Cardiac muscle cell (in vitro differentiated cells and primary cell): ENCODE measurements at regions not wholly inside any gene's neighbourhood (a gene's known extent, or its start where the extent isn't known, plus 50 kb on each side); places are given as distances from the start of the nearest gene placed in this dataset.
A peak's percentile ranks its signal among the peaks of the same experiment; 100 is the strongest.

Experiments used
- DNase-seq, 2 donors: peaks; one replicate each; pipeline versions ENCODE4 v3.0.0 to v3.0.0-alpha.2; 2010 to 2017; ENCODE audit warnings: low read depth in 1 of 2, low spot score in 1 of 2
- H3K27ac ChIP-seq: fragments of 200-600 bp; sonication (generic); 2 replicates; pipeline ENCODE4 v1.5.1; 2016
- H3K27me3 ChIP-seq: fragments of 200-600 bp; sonication (generic); 2 replicates; pipeline ENCODE4 v1.6.0; 2016; ENCODE audit warnings: control low read depth
- H3K36me3 ChIP-seq: fragments of 200-600 bp; sonication (generic); 2 replicates; pipeline ENCODE4 v1.5.1; 2016; ENCODE audit warnings: control low read depth
- H3K4me1 ChIP-seq: fragments of 200-600 bp; sonication (generic); 2 replicates; pipeline ENCODE4 v1.8.1; 2017; ENCODE audit warnings: low read depth, mild to moderate bottlenecking, mixed run types
- H3K4me3 ChIP-seq: fragments of 200-600 bp; sonication (generic); 2 replicates; pipeline ENCODE4 v1.5.1; 2016; ENCODE audit warnings: mild to moderate bottlenecking
- H3K9me3 ChIP-seq: fragments of 200-600 bp; sonication (generic); 2 replicates; pipeline ENCODE4 v1.5.1; 2017; ENCODE audit warnings: low read depth, mild to moderate bottlenecking, control low read depth
- TF ChIP-seq, protein P1 (sequence below): IDR thresholded peaks from 2 replicates; pipeline ENCODE4 v1.5.1; 2012; ENCODE audit warnings: low read depth, mild to moderate bottlenecking, low read length

DNA sequence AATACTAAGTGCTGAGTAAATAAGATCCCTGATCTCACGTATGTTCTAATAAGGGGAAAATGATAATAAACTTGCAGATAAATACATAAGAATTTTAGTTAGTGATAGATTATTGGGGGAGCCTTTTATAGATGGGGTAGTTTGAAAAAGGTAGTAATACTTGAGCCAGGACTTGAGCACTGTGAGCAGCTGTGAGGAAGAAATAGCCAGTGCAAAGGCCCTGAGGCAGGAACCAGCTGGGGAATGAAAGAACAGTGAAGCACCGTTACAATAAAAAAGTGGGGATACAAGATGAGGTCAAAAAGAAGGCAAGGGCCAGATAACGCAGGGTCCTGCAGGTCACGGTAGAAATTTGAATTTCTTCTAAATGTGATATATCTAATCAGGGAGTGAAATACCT, 234.8 kb upstream of the ELL2 start:
- Histone ChIP-seq H3K4me1 (no peaks in the 10 kb centered on the region), H3K4me3 (no peak overlapping the region), H3K27me3 (no peaks in the 10 kb centered on the region), H3K9me3 (no peaks in the 10 kb centered on the region), H3K36me3 (no peaks in the 10 kb centered on the region), H3K27ac (no peak overlapping the region)
- TF ChIP-seq, protein P1, sequence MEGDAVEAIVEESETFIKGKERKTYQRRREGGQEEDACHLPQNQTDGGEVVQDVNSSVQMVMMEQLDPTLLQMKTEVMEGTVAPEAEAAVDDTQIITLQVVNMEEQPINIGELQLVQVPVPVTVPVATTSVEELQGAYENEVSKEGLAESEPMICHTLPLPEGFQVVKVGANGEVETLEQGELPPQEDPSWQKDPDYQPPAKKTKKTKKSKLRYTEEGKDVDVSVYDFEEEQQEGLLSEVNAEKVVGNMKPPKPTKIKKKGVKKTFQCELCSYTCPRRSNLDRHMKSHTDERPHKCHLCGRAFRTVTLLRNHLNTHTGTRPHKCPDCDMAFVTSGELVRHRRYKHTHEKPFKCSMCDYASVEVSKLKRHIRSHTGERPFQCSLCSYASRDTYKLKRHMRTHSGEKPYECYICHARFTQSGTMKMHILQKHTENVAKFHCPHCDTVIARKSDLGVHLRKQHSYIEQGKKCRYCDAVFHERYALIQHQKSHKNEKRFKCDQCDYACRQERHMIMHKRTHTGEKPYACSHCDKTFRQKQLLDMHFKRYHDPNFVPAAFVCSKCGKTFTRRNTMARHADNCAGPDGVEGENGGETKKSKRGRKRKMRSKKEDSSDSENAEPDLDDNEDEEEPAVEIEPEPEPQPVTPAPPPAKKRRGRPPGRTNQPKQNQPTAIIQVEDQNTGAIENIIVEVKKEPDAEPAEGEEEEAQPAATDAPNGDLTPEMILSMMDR: no peak
- no peak for DNase-seq

DNA sequence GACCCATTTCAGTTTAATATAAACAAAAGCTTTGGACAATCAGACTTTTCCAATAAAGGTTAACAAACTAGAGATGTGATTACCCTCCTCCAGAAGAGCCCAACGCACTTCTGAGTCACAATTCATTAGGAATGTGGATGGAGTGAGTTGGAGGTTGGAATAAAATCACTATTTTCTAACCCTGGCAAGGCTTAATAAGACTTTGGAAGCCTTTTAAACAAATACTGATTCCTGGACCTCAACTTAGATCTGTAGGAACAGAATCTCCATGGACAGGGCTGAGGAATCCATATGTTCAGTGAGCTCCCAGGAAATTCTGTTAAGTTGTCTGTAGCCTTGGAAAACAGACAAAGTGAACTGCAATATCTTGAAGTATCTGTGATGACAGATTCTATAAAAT, 233.5 kb upstream of the ELL2 start:
- peak in 1 of 2 donors; percentile 28 for DNase-seq
- H3K4me1 ChIP-seq: no peaks in the 10 kb centered on the region
- TF ChIP-seq, protein P1: no peak

DNA sequence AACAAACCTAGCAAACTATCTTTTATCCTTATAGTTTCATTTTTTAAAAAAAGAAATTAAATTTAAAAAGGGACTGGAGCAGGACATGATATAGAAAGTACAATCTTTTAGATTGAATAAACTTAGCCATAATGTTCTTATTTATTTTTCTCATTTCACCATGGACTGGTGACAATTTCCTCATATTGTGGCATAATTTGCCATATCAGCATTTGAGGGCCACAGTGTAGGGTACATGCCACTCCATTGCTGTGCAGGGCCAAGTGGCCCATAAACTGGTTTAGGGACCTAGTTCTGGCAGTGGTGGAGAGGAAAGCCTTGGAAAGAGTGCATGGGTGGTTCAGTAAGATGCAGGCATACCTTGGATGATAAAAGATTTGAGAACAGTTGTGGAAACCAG, 232.9 kb upstream of the ELL2 start:
- TF ChIP-seq, protein P1: no peak
- Histone ChIP-seq H3K9me3 (no peaks in the 10 kb centered on the region), H3K4me3 (no peak overlapping the region), H3K36me3 (no peaks in the 10 kb centered on the region), H3K27ac (no peak overlapping the region), H3K27me3 (no peaks in the 10 kb centered on the region), H3K4me1 (no peaks in the 10 kb centered on the region)
- DNase-seq: no peak

More for the DNA sequence above, 233.5 kb upstream of the ELL2 start:
- H3K4me3 ChIP-seq: no peak overlapping the region
- no peak overlapping the region for H3K27ac ChIP-seq
- H3K9me3 ChIP-seq: no peaks in the 10 kb centered on the region
- no peaks in the 10 kb centered on the region for H3K36me3 ChIP-seq
- no peaks in the 10 kb centered on the region for H3K27me3 ChIP-seq

DNA sequence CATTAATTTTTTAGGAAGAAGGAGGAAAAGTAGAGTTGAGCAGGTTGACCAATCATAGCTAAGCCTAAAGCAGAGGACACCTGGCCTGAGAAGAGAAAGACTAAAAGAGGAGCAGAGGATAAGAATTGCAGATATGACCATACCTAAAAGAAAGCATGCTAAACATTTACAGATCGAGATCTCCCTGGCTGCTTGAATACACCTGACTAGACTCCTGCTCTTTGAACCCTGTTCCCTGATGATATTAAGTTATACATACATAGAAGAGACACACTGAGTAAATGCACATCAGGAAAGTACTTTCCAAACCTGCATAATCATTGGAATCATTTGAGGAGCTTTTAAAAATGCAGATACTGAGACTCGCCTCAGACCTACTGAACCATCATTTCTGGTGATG, 232.3 kb upstream of the ELL2 start:
- Histone ChIP-seq H3K27ac (no peak overlapping the region), H3K36me3 (no peaks in the 10 kb centered on the region), H3K4me1 (no peaks in the 10 kb centered on the region), H3K9me3 (no peaks in the 10 kb centered on the region), H3K4me3 (no peak overlapping the region), H3K27me3 (no peaks in the 10 kb centered on the region)
- TF ChIP-seq, protein P1: no peak
- no peak for DNase-seq

DNA sequence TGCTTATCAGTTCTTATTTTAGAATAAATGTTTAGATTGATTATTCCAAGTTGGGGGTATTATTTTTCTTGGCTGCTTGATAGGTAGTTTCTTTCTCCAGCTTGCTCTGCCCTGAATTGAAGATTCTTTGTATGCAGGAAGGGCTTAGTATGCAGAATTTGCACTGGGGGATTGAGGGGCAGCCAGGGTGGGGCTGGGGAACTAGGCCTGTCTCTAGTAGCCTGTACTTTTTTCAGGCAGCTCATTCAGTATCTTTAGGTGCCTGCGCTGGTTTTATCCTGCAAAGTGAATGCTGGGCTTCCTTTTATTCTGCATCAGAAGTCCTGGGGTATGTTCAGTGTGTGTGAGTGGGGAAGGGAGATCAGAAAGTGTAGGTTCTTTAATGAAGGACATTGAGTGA, 228.3 kb upstream of the ELL2 start:
- no peak for DNase-seq
- Histone ChIP-seq H3K27ac (no peak overlapping the region), H3K4me3 (no peak overlapping the region), H3K9me3 (no peaks in the 10 kb centered on the region), H3K27me3 (no peaks in the 10 kb centered on the region), H3K4me1 (no peaks in the 10 kb centered on the region), H3K36me3 (no peaks in the 10 kb centered on the region)
- TF ChIP-seq, protein P1: no peak
